IPS-NIHi7 (cell line): ENCODE measurements at regions not wholly inside any gene's neighbourhood (a gene's known extent, or its start where the extent isn't known, plus 50 kb on each side); places are given as distances from the start of the nearest gene placed in this dataset.

Source experiments
- DNase-seq: peaks from one replicate; pipeline ENCODE4 v3.0.0; 2012; ENCODE audit warnings: mixed read lengths; ENCODE audit errors: extremely low spot score

DNA sequence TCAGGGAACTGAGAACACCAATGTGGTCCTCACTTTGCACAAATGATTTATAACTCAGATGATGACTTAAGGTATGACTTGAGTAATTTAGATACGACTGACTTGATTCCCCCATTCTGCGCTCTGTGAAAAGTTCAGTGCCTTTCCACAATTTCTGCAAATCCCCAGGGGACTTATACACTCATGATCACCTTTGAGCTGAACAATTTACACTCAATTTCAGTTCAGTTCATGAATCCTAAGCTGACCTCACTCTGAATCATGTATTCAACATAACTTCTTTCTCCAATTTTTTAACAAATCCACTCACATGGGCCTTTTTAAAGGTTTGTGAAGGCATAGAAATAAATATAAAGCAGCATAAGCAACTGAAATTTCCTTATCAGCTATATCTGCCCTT lies 274.2 kb downstream of the FAM76B start:
- no peak for DNase-seq

GRCh38 chr11:95514416-95515110 lies 275.0 kb downstream of the FAM76B start:
- DNase-seq, result no peak

GRCh38 chr11:95512682-95513081 lies 276.9 kb downstream of the FAM76B start:
- no peak for DNase-seq

- no peak for DNase-seq
Measured at GRCh38 chr11:95512177-95512576, 277.4 kb downstream of the FAM76B start.

GRCh38 chr11:95508219-95508890 lies 277.4 kb upstream of the SESN3 start:
- no peak for DNase-seq

DNA sequence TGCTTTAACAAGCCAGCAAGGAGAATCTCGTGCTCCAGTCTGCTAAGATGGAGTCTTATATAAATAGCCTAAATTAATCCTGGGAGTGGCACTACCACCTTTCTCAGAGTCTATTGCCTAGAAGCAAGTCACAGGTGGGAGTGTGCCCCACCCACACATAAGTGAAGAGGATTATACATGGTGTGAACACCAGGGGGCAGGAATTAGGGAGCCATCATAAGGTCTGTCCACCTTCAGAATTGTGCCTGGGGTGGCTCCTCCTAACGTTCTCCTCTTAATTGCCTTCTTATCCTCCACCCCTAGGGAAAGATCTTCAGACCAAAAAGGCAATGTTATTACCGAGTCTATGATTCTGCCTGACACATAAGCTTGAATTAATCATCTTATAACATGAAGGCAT lies 276.8 kb upstream of the SESN3 start:
- DNase-seq, result no peak

DNA sequence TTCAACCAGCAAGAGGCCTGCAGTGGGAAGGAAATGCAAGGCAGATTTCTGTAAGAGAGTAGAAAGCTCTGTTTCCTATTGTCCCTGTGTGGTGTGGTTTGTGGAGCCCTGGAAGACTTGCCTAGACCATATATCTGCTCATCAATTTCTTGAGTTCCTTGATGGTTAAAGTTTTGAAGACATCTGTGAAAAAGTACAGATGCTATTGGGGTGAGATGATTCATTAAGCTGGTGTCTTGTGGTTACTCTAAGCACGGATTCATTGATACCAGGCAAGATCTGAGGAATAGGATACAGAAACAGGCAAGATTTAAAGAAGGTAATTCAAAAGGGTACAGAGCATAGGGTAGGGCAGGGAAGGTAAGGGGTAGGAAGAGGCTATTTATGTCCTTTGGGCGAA lies 275.8 kb upstream of the SESN3 start:
- no peak for DNase-seq

DNA sequence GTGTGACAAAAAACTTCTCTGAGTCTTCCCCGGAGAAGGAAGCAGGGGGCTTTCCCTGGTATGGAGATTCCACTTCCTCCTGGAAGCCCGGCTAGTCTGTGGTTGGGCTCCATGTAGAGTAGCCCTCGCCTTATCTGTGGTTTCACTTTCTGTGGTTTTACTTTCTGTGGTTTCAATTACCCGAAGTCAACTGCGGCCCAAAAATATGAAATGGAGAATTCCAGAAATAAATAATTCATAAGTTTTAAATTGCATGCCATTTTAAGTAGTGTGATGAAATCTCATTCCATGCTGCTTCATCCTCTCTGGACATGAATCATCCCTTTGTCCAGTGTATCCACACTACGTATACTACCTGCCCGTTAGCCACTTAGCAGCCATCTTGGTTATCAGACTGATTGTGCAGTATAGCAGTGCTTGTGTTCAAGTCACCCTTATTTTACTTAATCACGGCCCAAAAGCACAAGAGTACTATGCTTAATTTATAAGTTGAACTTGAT lies 275.0 kb upstream of the SESN3 start:
- DNase-seq, result no peak

DNA sequence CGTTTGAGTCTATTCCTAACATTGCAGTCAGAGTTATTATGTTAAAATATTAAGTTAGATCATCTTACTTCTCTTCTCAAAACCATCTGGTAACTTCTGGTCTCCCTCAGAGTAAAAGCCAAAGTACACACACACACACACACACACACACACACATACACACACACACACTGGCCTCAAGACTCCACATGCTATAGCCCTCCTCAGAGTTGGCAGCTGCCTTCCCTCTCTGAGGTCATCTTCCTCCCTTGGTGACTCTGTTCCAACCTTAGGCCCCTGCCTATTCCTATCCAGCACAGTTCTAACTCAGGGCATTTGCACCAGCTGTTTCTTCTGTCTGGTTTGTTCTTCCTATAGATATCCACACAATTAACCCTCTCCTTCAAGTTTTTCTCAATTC lies 272.0 kb upstream of the SESN3 start:
- DNase-seq, result no peak

DNA sequence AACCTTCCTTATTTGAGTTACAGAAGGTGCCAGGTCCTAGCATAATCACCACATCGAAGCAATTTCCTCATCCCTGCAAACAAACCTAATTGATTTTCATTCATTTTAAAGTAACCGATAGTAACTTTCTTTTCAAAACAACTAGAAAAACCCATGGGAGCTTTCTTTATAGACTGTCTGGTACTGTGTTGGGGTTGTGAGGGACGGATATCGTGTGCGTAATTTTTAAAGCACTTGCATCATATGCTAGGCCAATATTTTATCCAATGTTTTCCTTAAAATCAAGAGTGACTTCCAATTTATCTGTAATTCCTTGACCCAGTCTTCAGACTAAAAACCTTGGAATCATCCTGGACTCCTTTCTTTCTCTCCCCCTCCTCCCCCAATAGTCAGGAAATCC lies 271.5 kb upstream of the SESN3 start:
- DNase-seq, result no peak

DNA sequence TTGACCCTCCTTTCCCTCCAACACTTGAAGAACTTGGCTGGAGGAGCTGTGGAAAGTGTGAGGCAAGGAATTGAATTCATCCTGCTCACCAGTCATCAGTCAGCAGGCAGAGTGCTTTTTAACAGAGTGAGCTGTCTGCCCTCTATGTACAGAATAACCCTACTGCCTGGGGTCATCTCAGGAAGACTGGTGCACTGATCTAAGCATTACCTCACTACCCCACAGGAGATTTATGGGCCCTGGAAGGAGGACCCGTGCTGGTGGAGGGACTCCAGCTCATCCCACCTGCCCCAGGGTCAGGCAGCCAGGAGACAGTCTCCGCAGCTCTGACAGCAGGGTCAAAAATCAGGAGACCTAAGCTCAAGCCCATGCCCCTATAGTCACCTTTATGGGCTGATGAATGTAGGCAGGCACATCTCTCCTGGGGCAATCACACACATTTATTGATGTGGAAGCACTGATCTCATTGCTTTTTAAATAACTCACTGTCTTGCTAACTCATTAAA lies 270.8 kb upstream of the SESN3 start:
- DNase-seq, result no peak

DNA sequence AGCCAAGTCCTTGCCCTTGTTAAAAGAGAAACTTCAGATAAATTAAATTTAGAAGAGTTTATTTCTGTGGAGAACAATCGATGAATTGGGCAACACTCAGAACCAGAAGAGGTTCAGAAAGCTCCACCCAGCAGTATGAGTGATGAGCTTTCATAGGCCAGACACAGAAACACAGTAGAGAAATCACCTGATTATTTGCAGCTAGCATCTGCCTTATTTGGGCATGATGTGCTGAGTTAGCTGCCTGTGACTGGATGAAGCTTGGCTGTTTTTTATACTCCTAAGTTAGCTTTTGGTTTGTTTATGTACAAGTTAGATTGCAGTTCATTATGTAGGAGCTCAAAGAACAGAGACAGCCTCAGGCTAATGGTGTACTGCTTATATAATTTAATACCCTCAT lies 269.5 kb upstream of the SESN3 start:
- no peak for DNase-seq

DNA sequence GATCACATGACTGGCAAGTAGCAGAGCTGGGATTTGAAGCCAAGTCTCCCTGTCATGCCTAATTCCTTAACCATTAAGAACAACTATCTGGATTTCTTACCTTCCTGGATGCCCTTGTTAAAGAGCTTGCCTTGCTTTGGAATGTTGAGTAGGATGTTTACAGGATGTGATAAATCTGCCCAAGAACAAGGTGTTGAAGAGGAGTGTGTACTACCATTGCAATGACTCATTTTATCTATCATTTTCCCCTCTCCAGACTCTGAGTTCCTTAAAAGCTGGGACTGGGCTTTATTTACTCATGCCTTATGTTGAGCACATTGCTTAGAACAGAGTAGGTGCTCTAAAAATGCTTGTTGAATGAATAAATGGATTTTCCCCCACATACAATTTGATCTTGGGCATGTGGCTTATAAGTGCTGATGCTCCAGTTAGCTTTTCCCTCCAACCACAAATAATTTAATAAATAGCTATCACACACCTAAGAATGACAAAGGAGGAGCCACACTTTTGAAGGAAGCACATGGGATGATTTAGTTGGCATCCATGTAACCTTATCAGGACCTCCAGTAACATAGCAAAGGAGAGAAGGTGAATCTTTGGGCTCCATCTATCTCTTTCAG lies 268.6 kb upstream of the SESN3 start:
- no peak for DNase-seq

GRCh38 chr11:95498722-95499425 lies 267.9 kb upstream of the SESN3 start:
- peak; percentile 77 for DNase-seq

DNA sequence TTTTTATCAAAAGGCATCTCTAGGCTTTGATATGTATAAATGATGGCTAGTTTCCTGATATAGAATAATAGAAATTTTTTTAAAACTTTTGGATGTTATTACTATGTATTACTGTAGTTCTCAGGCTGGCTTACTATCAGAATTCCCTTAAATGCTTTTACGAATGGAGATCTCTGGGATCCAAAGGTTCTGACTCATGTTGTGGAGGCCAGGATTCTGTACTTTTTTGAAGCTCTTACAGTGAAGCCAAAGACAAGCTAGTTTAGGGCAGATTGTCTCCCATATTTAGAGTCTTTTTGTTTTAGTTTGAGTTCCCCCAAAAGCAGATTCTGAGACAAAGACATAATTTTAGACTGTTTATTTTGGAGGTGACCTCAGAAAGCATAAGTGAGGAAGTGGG lies 265.9 kb upstream of the SESN3 start:
- no peak for DNase-seq

- no peak for DNase-seq
Measured at GRCh38 chr11:95495706-95496105, 264.7 kb upstream of the SESN3 start.

- no peak for DNase-seq
Measured at GRCh38 chr11:95494856-95495255, 263.9 kb upstream of the SESN3 start.

DNA sequence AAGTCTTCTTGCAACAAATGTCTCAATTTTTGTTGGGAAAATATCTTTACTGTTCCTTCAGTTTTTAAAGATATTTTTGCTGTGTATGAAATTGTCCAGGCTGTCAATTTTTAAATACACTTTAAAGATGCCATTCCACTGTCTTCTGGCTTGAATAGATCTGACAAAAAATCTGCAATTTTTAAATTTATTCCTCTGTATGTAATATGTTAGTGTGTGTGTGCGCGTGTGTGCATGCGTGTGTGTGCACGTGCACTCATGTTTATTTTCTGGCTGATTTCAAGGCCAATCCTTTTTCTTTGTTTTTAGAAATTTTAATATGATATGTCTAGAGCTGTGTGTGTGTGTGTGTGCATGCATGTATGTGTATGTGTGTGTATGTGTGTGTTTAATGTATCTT lies 263.2 kb upstream of the SESN3 start:
- no peak for DNase-seq

GRCh38 chr11:95490625-95491024 lies 259.6 kb upstream of the SESN3 start:
- no peak for DNase-seq

- DNase-seq, result no peak
Measured at GRCh38 chr11:95487938-95488337, 256.9 kb upstream of the SESN3 start.

DNA sequence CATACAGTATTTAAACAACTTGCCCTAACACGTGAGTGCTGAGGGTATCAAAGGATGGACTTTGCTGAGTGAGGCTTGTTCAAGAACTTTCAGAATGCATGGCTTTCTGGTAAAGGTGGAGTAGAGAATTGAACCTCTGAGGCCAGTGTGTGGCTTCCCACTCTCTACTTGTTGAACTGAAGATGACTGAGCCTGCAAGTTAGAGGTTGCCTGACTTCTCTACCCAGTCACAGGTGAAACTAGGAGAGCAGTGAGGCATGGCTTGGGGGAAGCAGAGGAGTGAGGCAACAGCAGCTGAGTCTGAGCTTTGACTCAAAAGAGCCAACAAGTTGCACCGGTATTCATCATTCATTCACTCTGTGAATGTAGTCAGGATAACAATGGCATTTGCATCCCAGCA lies 256.4 kb upstream of the SESN3 start:
- DNase-seq, result peak; percentile 24

- DNase-seq, result no peak
Measured at GRCh38 chr11:95486979-95487378, 256.0 kb upstream of the SESN3 start.
